ENCODE measurements at regions not wholly inside any gene's neighbourhood (a gene's known extent, or its start where the extent isn't known, plus 50 kb on each side); places are given as distances from the start of the nearest gene placed in this dataset.

- no peak overlapping the region for H4K91ac ChIP-seq (ENCODE audit: insufficient read depth, low read depth, low read length)
- H4K20me1 ChIP-seq (ENCODE audit: insufficient read depth, low read length): no peaks in the 10 kb centered on the region
- no peak overlapping the region for H4K8ac ChIP-seq (ENCODE audit: low read depth in 2 of 2, low read length in 2 of 2)
- H3K56ac ChIP-seq (ENCODE audit: extremely low read depth, insufficient read depth, low read length): no peak overlapping the region
- no peaks in the 10 kb centered on the region for H3K9me3 ChIP-seq (ENCODE audit: control insufficient read depth, insufficient read depth, low read length)
- no peaks in the 10 kb centered on the region for H3K79me1 ChIP-seq (ENCODE audit: low read depth in 1 of 2, low read length in 2 of 2)
- no peak overlapping the region for H3K14ac ChIP-seq (replicated peaks; ENCODE audit: low read depth, low read length)
- H3K36me3 ChIP-seq (ENCODE audit: control insufficient read depth, insufficient read depth, low read length): no peaks in the 10 kb centered on the region
- H2BK20ac ChIP-seq (ENCODE audit: low read depth, low read length): no peak overlapping the region
- H4K5ac ChIP-seq (ENCODE audit: low read depth, low read length): no peak overlapping the region
- H3K9ac ChIP-seq (ENCODE audit: low read depth, low read length): no peak overlapping the region
- H2AK9ac ChIP-seq (replicated peaks; ENCODE audit: low read depth, low read length, poor library complexity): no peak overlapping the region
- TF ChIP-seq FOS (IDR thresholded peaks at IDR 0.05; ENCODE audit: low read depth, low read length) (no peak), ELK1 (IDR thresholded peaks at IDR 0.05; ENCODE audit: borderline replicate concordance, low read depth, low read length) (no peak), CEBPB (IDR thresholded peaks at IDR 0.05; ENCODE audit: low read depth, low read length) (no peak), RAD21 (IDR thresholded peaks at IDR 0.05; ENCODE audit: low read length) (no peak), MXI1 (IDR thresholded peaks at IDR 0.05; ENCODE audit: borderline replicate concordance, low read depth, low read length) (no peak), USF2 (IDR thresholded peaks at IDR 0.05; ENCODE audit: low read depth, low read length) (no peak), CHD1 (IDR thresholded peaks at IDR 0.05; ENCODE audit: low read depth, low read length) (no peak), RCOR1 (IDR thresholded peaks at IDR 0.05; ENCODE audit: insufficient replicate concordance, low read length) (no peak), RFX5 (IDR thresholded peaks at IDR 0.05; ENCODE audit: low read depth, low read length) (no peak), MAZ (IDR thresholded peaks at IDR 0.05; ENCODE audit: borderline replicate concordance, low read depth, low read length) (no peak), CTCF (conservative IDR thresholded peaks at IDR 0.05; ENCODE audit: low read depth, low read length) (no peak), NFE2L2 (IDR thresholded peaks at IDR 0.05; ENCODE audit: low read depth, low read length) (no peak), BHLHE40 (IDR thresholded peaks at IDR 0.05; ENCODE audit: low read depth, low read length) (no peak), POLR2A (IDR thresholded peaks at IDR 0.05; ENCODE audit: low read depth, low read length) (no peak), SMC3 (IDR thresholded peaks at IDR 0.05; ENCODE audit: low read depth, low read length) (no peak), MAFK (IDR thresholded peaks at IDR 0.05; ENCODE audit: low read depth, low read length) (no peak)
- H3K9me1 ChIP-seq (ENCODE audit: insufficient read depth, low read length): no peaks in the 10 kb centered on the region
- CTCF ChIA-PET: no interaction called here
- dilution Hi-C loops (cut with HindIII; ENCODE audit: low sequenced_read_pairs, unreplicated experiment) (no loop called here), intact Hi-C loops (cut with micrococcal nuclease) (no loop called here), in situ Hi-C loops (cut with MboI; ENCODE audit: low sequenced_read_pairs) (no loop called here)
- H3K4me3 ChIP-seq (ENCODE audit: insufficient read depth, low read depth, low read length): no peak overlapping the region
- H3K4me1 ChIP-seq (ENCODE audit: control insufficient read depth, insufficient read depth, low read length): no peaks in the 10 kb centered on the region
- H3K23ac ChIP-seq (ENCODE audit: low read depth, low read length): no peak overlapping the region
- H3K18ac ChIP-seq (ENCODE audit: low read depth, low read length): no peak overlapping the region
- H3K4me2 ChIP-seq (ENCODE audit: low read depth, low read length): no peak overlapping the region
- no TSS peak for BruUV-seq (replicated peaks)
- H2AFZ ChIP-seq (replicated peaks; ENCODE audit: low read length, poor library complexity): no peak overlapping the region
- no peak overlapping the region for H3K4ac ChIP-seq (ENCODE audit: low read depth, low read length)
- H3K27me3 ChIP-seq (ENCODE audit: control insufficient read depth, insufficient read depth, low read length): no peaks in the 10 kb centered on the region
- no peak overlapping the region for H2BK120ac ChIP-seq (ENCODE audit: low read depth, low read length)
- no peak overlapping the region for H2AK5ac ChIP-seq (ENCODE audit: low read depth, low read length)
- DNase-seq: no peak
- H3K27ac ChIP-seq (ENCODE audit: insufficient read depth, low read length): no peak overlapping the region
- H2BK15ac ChIP-seq (ENCODE audit: low read depth, low read length): no peak overlapping the region
- H2BK5ac ChIP-seq (ENCODE audit: low read depth, low read length, poor library complexity, severe bottlenecking): no peak overlapping the region
- POLR2A ChIA-PET (ENCODE audit: unreplicated experiment): no interaction called here
- no CpG with 5 or more reads among the region's 1 CpG for WGBS, 2 experiments (ENCODE audit: extremely low coverage in 2 of 2, insufficient read length in 1 of 2)
- ATAC-seq (ENCODE audit: low read depth): no peak
These were observed 95.6 kb upstream of the TOPAZ1 start for GRCh38 chr3:44146073-44146472.

Data from IMR-90 (cell line).